K562 (cell line): ENCODE measurements at regions not wholly inside any gene's neighbourhood (a gene's known extent, or its start where the extent isn't known, plus 50 kb on each side); places are given as distances from the start of the nearest gene placed in this dataset.

Experiments
- ATAC-seq: fragments of 200-7000 bp; cut with Tn5 transposase; 3 replicates; pipeline ENCODE4 v1.9.1; 2020; ENCODE audit warnings: moderate library complexity
- BruUV-seq: library from RNA; stranded (reverse); fragments of 400-500 nt; replicated peaks from 2 replicates; lab custom pipeline; 2021; lab: Mats Ljungman, UMichigan
- CTCF ChIA-PET: fragments of 300-600 bp; formaldehyde crosslinking; extraction: SDS; loops from one replicate; lab custom pipeline; 2021; ENCODE audit warnings: low intra/inter-chr PET ratio; lab: Yijun Ruan, JAX
- POLR2A ChIA-PET: fragments of 300-600, 350-650 bp; sonication (Branson Sonifier 250); formaldehyde crosslinking; extraction: SDS; loops from one replicate; lab custom pipeline; 2021; ENCODE audit warnings: antibody characterized with exemption, inconsistent platforms; lab: Yijun Ruan, JAX
- DNase-seq, 4 experiments: peaks; one replicate each; pipeline versions ENCODE4 v3.0.0 to v3.0.0-alpha.2; 2011 to 2018; ENCODE audit warnings: low spot score in 3 of 4, mixed read lengths in 3 of 4; ENCODE audit errors: extremely low read depth in 1 of 4
- FAIRE-seq: peaks from 2 replicates; lab custom pipeline; 2011; peaks lifted over from hg19 to GRCh38; lab: Jason Lieb, UNC
- H2AFZ ChIP-seq: 2 replicates; pipeline ENCODE4 v1.6.0; 2011; ENCODE audit warnings: low read depth, low read length, control low read depth, inconsistent platforms
- H3K27ac ChIP-seq: fragments of 200-600 bp; 3 replicates; pipeline ENCODE4 v1.8.0; 2011; ENCODE audit warnings: low read depth, mild to moderate bottlenecking, control low read depth, inconsistent platforms, low read length, moderate library complexity, mixed read lengths; ENCODE audit errors: extremely low read depth
- H3K27me3 ChIP-seq, 2 experiments: fragments of 300-600 bp in 1 of 2; 2 replicates in 1 of 2; 3 replicates in 1 of 2; pipeline versions ENCODE4 v1.6.0 to v1.8.0; 2011; ENCODE audit warnings: inconsistent platforms in 2 of 2, low read length in 2 of 2, mild to moderate bottlenecking in 1 of 2, mixed read lengths in 1 of 2, moderate library complexity in 1 of 2; ENCODE audit not compliant: control insufficient read depth in 2 of 2, insufficient read depth in 2 of 2
- H3K36me3 ChIP-seq: fragments of 300-600 bp; 3 replicates; pipeline ENCODE4 v1.8.0; 2011; ENCODE audit warnings: mild to moderate bottlenecking, low read length, inconsistent platforms; ENCODE audit not compliant: control insufficient read depth, insufficient read depth
- H3K4me1 ChIP-seq, 2 experiments: fragments of 200-600 bp in 1 of 2; replicated peaks in 1 of 2; 2 replicates in 1 of 2; 3 replicates in 1 of 2; pipeline versions ENCODE4 v1.5.1 to v1.8.0; 2011; ENCODE audit warnings: inconsistent platforms in 2 of 2, low read length in 2 of 2, mild to moderate bottlenecking in 1 of 2, mixed read lengths in 1 of 2, moderate library complexity in 1 of 2; ENCODE audit not compliant: control insufficient read depth in 2 of 2, insufficient read depth in 2 of 2
- H3K4me2 ChIP-seq: 2 replicates; pipeline ENCODE4 v1.6.1; 2011; ENCODE audit warnings: low read length, control low read depth, inconsistent platforms, mixed read lengths; ENCODE audit not compliant: insufficient read depth
- H3K4me3 ChIP-seq: fragments of 200-600 bp; sonication (generic), shearing (Covaris generic); 2 replicates; pipeline ENCODE4 v1.5.1; 2016; ENCODE audit warnings: control low read depth, inconsistent platforms
- H3K79me2 ChIP-seq: fragments of 200-600 bp; 3 replicates; pipeline ENCODE4 v1.8.0; 2011; ENCODE audit warnings: low read length, inconsistent platforms; ENCODE audit not compliant: control insufficient read depth, insufficient read depth
- H3K9ac ChIP-seq, 2 experiments: 2 replicates each; pipeline versions ENCODE4 v1.6.0 to v1.6.1; 2011; ENCODE audit warnings: low read depth in 2 of 2, low read length in 2 of 2, control low read depth in 1 of 2, inconsistent platforms in 1 of 2, mild to moderate bottlenecking in 1 of 2, mixed read lengths in 1 of 2; ENCODE audit not compliant: insufficient read depth in 1 of 2
- H3K9me1 ChIP-seq: one replicate; pipeline ENCODE4 v1.6.0; 2011; ENCODE audit warnings: inconsistent platforms, mild to moderate bottlenecking, low read length, moderate library complexity; ENCODE audit not compliant: control insufficient read depth, insufficient read depth
- H3K9me3 ChIP-seq: replicated peaks from 2 replicates; pipeline ENCODE4 v1.5.1; 2011; ENCODE audit warnings: low read depth, low read length, inconsistent platforms; ENCODE audit not compliant: control insufficient read depth, insufficient read depth
- H4K20me1 ChIP-seq: replicated peaks from 2 replicates; pipeline ENCODE4 v1.6.1; 2011; ENCODE audit warnings: low read length, inconsistent platforms, mixed read lengths; ENCODE audit not compliant: control insufficient read depth, insufficient read depth
- MXI1 ChIP-seq: IDR thresholded peaks from 2 replicates; pipeline ENCODE4 v1.6.1; 2011; ENCODE audit warnings: low read depth, mild to moderate bottlenecking, improper control_type of control experiment, low read length
- NELFE ChIP-seq: IDR thresholded peaks from 2 replicates; pipeline ENCODE4 v1.6.1; 2011; ENCODE audit warnings: mild to moderate bottlenecking; ENCODE audit not compliant: insufficient read depth, insufficient read length
- PML ChIP-seq: IDR thresholded peaks from 2 replicates; pipeline ENCODE4 v1.6.1; 2012; ENCODE audit warnings: low read length, inconsistent platforms
- RB1 ChIP-seq: fragments of 450-650 bp; IDR thresholded peaks from 2 replicates; pipeline ENCODE4 v1.6.1; 2017; ENCODE audit warnings: low read depth, mild to moderate bottlenecking
- RFX1 ChIP-seq: fragments of 450-650 bp; IDR thresholded peaks from 2 replicates; pipeline ENCODE4 v1.6.1; 2016; ENCODE audit warnings: mild to moderate bottlenecking, moderate library complexity
- ZNF436 ChIP-seq: fragments of 250-450, 450-650 bp; sonication (Bioruptor Pico); formaldehyde crosslinking; IDR thresholded peaks from 2 replicates; pipeline ENCODE4 v1.7.0; 2020; ENCODE audit warnings: mild to moderate bottlenecking
- ZNF57 ChIP-seq: fragments of 450-650 bp; formaldehyde crosslinking; IDR thresholded peaks from 2 replicates; pipeline ENCODE4 v1.4.0; 2020; ENCODE audit warnings: mild to moderate bottlenecking, moderate library complexity
- ZNF77 ChIP-seq: fragments of 250-450 bp; sonication (Bioruptor Pico); IDR thresholded peaks from 2 replicates; pipeline ENCODE4 v1.5.0; 2020
- WGBS: fragments of 100-300 bp; shearing (Covaris generic); methylation state at CpG from one replicate; pipeline ENCODE4 v1.1.6; 2016; ENCODE audit warnings: low coverage, mixed read lengths; ENCODE audit not compliant: insufficient coverage; ENCODE audit errors: missing lambda C conversion rate; 5-methylcytosine and 5-hydroxymethylcytosine counted together
- in situ Hi-C: fragments of 300-500 bp; cut with MboI; formaldehyde crosslinking; loops from 4 replicates; pipeline ENCODE4 v1.15.0; 2018; ENCODE audit warnings: inconsistent platforms, mixed read lengths
- intact Hi-C: fragments of 100-400 bp; cut with micrococcal nuclease; formaldehyde crosslinking; loops from 2 replicates; pipeline ENCODE4 v1.14.2; 2022
- TF ChIP-seq, protein P1 (sequence below): fragments of 450-650 bp; formaldehyde crosslinking; IDR thresholded peaks from 2 replicates; pipeline ENCODE4 v1.4.0; 2020; ENCODE audit warnings: mild to moderate bottlenecking, moderate library complexity
- TF ChIP-seq, protein P2 (sequence below): fragments of 250-450 bp; sonication (Bioruptor Pico); IDR thresholded peaks from 2 replicates; pipeline ENCODE4 v1.4.0; 2020
- TF ChIP-seq, protein P3 (sequence below), 2 experiments: IDR thresholded peaks; 2 replicates each; pipeline ENCODE4 v1.6.1; 2012; ENCODE audit warnings: improper control_type of control experiment in 2 of 2, low read depth in 2 of 2, low read length in 2 of 2, borderline replicate concordance in 1 of 2
- TF ChIP-seq, protein P4 (sequence below): sonication (generic); IDR thresholded peaks from 2 replicates; pipeline ENCODE4 v1.6.1; 2016

DNA sequence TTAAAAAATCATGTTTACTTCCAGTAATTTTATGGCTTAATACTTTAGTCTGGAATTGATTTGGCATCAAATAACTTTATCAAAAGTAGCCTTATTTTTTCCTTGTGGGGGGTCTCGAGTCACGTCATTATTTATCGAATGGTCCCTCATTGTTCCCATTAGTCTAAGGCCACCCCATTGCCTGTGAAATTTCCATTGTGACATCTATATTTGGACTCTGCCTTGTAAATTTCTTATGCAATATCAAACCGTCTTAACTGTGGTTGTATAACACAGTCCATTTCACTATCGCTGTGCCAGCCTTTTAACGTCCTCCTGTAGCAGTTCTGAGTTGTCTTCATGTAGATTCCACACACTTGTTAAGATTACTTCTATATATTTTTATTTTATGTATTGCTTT, 103.9 kb upstream of the RET start:
- DNase-seq (no peak), ATAC-seq (no peak), FAIRE-seq (no peak)
- H3K4me2 ChIP-seq: no peak overlapping the region
- ChIA-PET POLR2A (no interaction called here), CTCF (no interaction called here)
- H2AFZ ChIP-seq: no peak overlapping the region
- TF ChIP-seq MXI1 (no peak), ZNF77 (CRISPR knock-in tag) (no peak), PML (no peak), RFX1 (no peak)
- no peak overlapping the region for H3K4me3 ChIP-seq
- H3K9ac ChIP-seq: no peak overlapping the region
- H3K36me3 ChIP-seq: no peaks in the 10 kb centered on the region
- no TSS peak for BruUV-seq
- peaks cover 0 to 4% of the 10 kb centered on the region in 2 experiments; a peak in 1 of 5 replicates for H3K4me1 ChIP-seq
- H3K9me3 ChIP-seq: no peaks in the 10 kb centered on the region
- H3K79me2 ChIP-seq: no peaks in the 10 kb centered on the region
- H3K9me1 ChIP-seq: no peaks in the 10 kb centered on the region
- under 1% methylated on average over 6 of the region's 6 CpGs for WGBS
- in situ Hi-C loops: no loop called here
- H4K20me1 ChIP-seq: no peaks in the 10 kb centered on the region
- intact Hi-C loops: no loop called here
- no peak overlapping the region for H3K27ac ChIP-seq
- H3K27me3 ChIP-seq: peaks cover 0 to 26% of the 10 kb centered on the region in 2 experiments; a peak in 4 of 5 replicates

DNA sequence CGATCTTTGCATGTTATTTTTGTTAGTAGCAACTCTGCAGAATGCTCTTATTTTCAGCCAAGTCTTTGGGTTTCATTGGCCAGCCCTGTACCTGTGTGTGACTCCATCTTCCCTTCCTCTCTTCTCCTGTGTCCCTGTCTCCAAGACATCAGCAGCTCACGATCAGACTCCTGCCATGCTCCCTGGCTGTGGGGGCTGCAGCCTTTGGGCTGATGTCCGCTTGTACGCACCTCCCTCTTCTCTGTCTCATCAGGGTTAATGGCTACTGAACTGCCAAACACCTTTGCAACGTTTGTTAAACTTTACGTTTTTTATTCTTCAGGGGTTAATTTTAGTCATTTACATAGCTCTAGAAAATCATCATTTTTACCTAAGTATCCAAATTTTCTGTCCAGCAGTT, 103.5 kb upstream of the RET start:
- DNase-seq (no peak), FAIRE-seq (no peak), ATAC-seq (no peak)
- H3K4me3 ChIP-seq: no peak overlapping the region
- no peaks in the 10 kb centered on the region for H3K9me3 ChIP-seq
- no peaks in the 10 kb centered on the region for H3K79me2 ChIP-seq
- no peaks in the 10 kb centered on the region for H4K20me1 ChIP-seq
- no peak overlapping the region for H3K27ac ChIP-seq
- H2AFZ ChIP-seq: no peak overlapping the region
- 1% methylated on average over 6 of the region's 6 CpGs for WGBS
- in situ Hi-C loops (no loop called here), intact Hi-C loops (no loop called here)
- peaks cover 0 to 26% of the 10 kb centered on the region in 2 experiments; a peak in 4 of 5 replicates for H3K27me3 ChIP-seq
- no peaks in the 10 kb centered on the region for H3K36me3 ChIP-seq
- H3K4me1 ChIP-seq: peaks cover 0 to 4% of the 10 kb centered on the region in 2 experiments; a peak in 1 of 5 replicates
- no peak overlapping the region for H3K4me2 ChIP-seq
- no peak overlapping the region for H3K9ac ChIP-seq
- H3K9me1 ChIP-seq: no peaks in the 10 kb centered on the region
- CTCF ChIA-PET: no interaction called here
- POLR2A ChIA-PET: no interaction called here
- no TSS peak for BruUV-seq
- no peak for TF ChIP-seq RB1
- TF ChIP-seq, protein P1, sequence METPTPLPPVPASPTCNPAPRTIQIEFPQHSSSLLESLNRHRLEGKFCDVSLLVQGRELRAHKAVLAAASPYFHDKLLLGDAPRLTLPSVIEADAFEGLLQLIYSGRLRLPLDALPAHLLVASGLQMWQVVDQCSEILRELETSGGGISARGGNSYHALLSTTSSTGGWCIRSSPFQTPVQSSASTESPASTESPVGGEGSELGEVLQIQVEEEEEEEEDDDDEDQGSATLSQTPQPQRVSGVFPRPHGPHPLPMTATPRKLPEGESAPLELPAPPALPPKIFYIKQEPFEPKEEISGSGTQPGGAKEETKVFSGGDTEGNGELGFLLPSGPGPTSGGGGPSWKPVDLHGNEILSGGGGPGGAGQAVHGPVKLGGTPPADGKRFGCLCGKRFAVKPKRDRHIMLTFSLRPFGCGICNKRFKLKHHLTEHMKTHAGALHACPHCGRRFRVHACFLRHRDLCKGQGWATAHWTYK: no peak
- TF ChIP-seq, protein P2, sequence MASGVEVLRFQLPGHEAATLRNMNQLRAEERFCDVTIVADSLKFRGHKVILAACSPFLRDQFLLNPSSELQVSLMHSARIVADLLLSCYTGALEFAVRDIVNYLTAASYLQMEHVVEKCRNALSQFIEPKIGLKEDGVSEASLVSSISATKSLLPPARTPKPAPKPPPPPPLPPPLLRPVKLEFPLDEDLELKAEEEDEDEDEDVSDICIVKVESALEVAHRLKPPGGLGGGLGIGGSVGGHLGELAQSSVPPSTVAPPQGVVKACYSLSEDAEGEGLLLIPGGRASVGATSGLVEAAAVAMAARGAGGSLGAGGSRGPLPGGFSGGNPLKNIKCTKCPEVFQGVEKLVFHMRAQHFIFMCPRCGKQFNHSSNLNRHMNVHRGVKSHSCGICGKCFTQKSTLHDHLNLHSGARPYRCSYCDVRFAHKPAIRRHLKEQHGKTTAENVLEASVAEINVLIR (CRISPR knock-in tag): no peak
- TF ChIP-seq, protein P3, sequence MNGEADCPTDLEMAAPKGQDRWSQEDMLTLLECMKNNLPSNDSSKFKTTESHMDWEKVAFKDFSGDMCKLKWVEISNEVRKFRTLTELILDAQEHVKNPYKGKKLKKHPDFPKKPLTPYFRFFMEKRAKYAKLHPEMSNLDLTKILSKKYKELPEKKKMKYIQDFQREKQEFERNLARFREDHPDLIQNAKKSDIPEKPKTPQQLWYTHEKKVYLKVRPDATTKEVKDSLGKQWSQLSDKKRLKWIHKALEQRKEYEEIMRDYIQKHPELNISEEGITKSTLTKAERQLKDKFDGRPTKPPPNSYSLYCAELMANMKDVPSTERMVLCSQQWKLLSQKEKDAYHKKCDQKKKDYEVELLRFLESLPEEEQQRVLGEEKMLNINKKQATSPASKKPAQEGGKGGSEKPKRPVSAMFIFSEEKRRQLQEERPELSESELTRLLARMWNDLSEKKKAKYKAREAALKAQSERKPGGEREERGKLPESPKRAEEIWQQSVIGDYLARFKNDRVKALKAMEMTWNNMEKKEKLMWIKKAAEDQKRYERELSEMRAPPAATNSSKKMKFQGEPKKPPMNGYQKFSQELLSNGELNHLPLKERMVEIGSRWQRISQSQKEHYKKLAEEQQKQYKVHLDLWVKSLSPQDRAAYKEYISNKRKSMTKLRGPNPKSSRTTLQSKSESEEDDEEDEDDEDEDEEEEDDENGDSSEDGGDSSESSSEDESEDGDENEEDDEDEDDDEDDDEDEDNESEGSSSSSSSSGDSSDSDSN (IDR thresholded peaks at IDR 0.05; ENCODE audit: borderline replicate concordance in 1 of 2, low read depth in 2 of 2, low read length in 2 of 2): no peak
- TF ChIP-seq, protein P4, sequence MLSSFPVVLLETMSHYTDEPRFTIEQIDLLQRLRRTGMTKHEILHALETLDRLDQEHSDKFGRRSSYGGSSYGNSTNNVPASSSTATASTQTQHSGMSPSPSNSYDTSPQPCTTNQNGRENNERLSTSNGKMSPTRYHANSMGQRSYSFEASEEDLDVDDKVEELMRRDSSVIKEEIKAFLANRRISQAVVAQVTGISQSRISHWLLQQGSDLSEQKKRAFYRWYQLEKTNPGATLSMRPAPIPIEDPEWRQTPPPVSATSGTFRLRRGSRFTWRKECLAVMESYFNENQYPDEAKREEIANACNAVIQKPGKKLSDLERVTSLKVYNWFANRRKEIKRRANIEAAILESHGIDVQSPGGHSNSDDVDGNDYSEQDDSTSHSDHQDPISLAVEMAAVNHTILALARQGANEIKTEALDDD: no peak
- no peak for TF ChIP-seq ZNF436 (CRISPR knock-in tag)
- no peak for TF ChIP-seq ZNF57 (CRISPR knock-in tag)
- TF ChIP-seq NELFE: no peak
